Activated naive CD8-positive, alpha-beta T cell treated with anti-CD3 and anti-CD28 coated beads, Interleukin-2, amount 50 U/mL, for 16 hours (primary cell): ENCODE measurements at regions not wholly inside any gene's neighbourhood (a gene's known extent, or its start where the extent isn't known, plus 50 kb on each side); places are given as distances from the start of the nearest gene placed in this dataset.

Experiments used
- DNase-seq: peaks from one replicate; pipeline ENCODE4 v3.0.0-alpha.2; 2020; ENCODE audit warnings: low read depth, low spot score

DNA sequence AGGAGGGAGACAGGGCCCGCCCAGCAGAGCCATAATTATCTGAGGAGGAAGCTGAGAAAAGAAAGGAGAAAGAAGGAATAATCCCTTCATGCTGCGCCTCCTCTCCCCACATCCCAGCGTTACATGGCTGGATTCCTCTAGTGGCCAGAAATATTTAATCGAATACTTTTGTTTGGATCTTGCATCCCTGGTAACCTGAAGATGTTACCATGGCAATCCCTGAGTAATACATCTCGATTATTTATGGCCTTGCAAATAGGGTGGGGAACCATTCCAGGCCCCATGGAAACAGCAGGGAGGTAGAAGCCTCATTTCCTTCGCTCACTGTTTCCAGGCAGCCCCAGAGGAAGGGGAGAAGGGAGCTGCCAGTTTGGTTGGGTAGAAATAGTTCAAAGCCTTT, 357.7 kb downstream of the BUD13 start:
- DNase-seq, result no peak

DNA sequence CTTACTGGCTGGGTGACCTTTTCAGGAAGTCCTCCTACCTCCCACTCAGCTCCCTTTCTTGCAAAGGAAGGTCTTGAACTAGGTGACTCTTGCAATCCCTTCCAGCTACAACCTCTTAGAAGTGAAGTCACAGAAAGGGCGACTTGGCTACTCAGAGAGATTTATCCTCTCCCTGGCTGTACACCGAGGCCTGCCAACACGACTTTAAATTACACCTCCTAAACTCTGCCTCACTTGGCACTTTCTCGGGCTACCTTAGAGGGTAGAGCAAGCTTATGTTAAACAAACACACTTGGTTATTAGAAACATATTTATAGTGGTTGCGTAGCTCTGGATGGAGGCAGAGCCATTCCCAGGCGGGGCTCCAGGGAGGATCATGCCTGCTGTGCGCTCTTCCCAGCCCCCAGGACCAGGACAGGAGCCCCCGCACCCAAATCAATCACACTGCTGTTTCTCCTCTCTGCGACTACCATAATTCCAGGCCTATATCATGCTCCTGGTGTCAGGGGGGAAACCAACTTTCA, 358.4 kb downstream of the BUD13 start:
- DNase-seq, result no peak

DNA sequence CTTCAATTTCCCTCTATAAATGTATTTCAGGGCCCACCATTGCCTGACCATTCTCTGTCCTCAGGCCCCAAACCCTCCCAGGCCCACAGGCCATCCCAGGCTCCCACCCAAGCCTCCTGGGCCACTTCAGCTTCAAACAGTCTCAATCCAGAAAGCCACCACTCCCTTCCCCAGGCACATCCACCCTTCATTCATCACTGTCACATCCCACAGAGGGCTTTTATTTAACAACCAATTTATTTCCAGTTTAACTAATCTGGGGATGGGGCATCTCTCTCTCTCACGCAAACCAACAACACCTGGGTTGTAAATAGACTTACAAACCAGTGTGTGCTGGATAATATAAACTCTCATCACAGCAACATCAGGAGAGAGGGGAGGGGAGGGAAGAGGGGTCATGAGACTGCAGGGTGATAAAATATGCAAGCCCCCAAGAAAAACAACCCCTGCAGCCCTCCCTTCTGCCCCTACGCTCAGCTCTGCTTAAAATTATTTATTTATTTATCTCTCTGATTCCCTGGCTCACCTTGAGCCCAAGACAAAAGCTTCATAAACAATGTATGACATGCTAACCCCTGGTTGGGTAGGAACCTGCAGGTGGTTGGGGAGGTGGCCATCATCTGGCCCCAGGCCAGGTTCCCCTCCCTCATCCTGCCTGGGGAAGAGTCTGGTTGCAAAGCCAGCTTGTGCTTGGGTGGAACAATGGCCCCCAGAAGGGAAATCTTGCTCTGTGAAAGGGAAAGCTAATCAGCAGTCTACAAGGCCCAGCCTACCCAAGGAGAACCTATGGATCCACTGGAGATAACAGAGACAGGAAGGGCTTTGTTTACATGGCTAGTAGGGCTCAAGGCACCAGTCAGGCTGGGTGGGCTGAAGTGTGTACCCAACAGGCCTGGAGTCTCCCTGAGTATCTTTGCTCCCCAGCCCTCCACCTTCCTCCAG, 359.2 kb downstream of the BUD13 start:
- DNase-seq, result no peak

- DNase-seq, result no peak
These were observed 360.5 kb downstream of the BUD13 start for GRCh38 chr11:116412118-116412889.

DNA sequence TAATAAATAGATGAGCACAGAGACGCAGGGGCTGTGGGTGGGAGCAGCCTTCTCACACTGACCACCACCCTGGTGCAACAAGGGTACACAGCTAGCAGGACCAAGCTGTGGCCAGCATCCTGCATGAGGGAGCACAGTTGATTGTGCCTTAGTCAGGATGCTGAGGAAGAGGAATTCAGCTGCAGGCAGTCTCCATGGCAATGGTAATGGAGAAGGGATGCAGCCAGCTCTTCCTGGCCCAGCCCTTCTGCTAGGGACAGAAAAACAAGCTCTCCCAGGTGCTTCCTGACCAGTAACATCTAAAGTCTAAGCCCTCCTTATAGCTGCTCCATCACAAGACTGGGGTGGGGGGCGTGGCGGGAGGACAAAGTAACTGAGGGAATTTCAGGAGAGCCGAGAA, 363.5 kb downstream of the BUD13 start:
- DNase-seq, result no peak

GRCh38 chr11:116406042-116406441, 366.7 kb downstream of the BUD13 start:
- no peak for DNase-seq

- no peak for DNase-seq
These were observed 368.4 kb downstream of the BUD13 start for GRCh38 chr11:116404462-116404798.

- no peak for DNase-seq
These were observed 368.9 kb downstream of the BUD13 start for GRCh38 chr11:116403794-116404461.

DNA sequence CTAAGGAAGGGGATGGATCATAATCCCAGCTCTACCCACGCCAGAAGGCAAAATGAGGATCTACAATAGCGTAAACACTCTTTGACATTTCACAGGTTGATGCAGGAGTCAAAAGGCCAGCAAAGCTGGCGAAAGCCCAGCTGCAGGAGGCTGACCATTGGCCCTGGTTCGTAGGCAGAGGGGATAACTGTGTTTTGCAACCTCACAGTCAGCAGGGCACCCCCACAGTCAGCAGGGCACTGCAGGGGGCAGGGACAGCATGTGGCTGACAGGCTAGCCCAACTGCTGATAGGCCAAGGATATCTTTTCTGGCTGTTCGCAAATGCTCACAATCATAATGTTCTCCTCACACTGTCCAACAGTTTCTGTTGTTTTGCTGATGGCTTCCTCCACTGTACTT, 372.7 kb downstream of the BUD13 start:
- no peak for DNase-seq

GRCh38 chr11:116397602-116398084, 375.1 kb downstream of the BUD13 start:
- no peak for DNase-seq

DNA sequence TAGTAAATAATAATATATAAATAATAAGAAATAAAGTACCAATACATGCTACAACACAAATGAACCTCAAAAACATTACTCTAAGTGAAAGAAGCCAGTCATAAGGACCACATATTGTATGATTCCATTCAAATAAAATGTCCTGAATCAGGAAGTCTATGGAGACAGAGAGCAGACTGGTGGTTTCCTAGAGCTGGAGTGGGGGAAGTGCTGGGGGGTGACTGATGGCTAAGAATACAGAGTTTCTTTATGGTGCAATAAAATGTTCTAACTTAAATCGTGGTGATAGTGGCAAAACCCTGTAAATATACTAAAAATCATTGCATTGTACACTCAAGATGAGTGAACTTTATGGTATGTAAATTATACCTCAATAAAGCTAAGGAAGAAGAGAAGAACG, 376.5 kb downstream of the BUD13 start:
- DNase-seq, result no peak

- no peak for DNase-seq
These were observed 378.8 kb downstream of the BUD13 start for GRCh38 chr11:116394022-116394421.

GRCh38 chr11:116390963-116391362, 381.8 kb downstream of the BUD13 start:
- no peak for DNase-seq

DNA sequence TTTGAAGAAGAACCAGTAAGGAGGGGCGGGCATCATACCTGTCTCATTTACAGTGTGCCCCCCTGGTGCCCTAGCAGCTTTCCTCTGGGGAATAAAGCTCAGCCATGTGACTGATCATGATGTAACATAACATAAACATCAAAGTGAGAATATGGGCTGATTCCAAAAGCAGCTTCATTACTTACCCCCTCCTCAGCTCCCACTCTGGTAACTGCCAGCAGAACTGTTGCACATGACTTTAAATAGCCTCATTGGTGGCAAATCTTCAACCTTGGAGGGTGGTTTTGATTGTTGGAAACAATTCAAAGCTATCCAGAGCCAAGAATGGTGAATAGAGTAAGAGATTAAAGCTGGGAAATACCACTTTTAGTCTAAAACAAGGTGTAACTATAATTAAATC, 384.6 kb downstream of the BUD13 start:
- no peak for DNase-seq

GRCh38 chr11:116387641-116388040, 385.1 kb downstream of the BUD13 start:
- no peak for DNase-seq

- no peak for DNase-seq
These were observed 386.6 kb downstream of the BUD13 start for GRCh38 chr11:116386118-116386699.

DNA sequence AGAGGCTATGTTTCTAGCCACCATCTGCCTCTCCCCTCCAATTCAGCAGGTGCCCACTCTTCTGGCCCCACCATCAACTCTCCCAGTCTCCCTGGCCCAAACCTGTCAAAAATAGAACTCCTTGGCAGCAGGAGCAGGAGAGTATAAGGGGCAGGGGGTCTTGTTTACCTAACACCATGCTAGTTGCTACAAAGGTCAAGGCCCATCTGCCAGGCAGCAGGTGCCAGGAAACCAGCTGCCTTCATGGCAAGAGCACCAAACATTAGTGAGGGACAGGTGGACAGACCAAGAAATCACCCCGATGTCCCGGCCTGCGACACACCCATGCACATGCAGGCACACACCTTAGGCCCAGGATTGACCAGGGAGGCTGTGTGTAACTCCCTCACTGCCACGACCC, 387.9 kb downstream of the BUD13 start:
- no peak for DNase-seq

DNA sequence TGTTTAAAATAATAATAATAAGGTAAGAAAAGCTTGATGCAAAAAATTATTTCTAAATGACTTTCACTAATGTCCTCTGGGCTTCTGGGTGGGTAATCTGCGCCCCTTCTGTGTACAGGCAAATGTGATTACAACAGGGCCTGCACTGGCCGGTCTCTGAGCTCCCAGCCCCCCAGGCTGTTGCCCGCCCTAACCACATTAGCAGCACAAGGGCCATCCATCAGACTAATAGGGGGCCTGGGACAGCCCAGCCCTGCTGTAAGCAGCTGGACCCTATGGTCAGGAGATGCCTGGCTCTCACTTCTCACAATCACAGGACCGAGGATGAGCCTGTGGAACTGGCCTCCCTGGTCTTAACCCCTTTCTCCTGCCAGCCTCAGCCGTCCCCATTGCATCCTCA, 388.4 kb downstream of the BUD13 start:
- no peak for DNase-seq

DNA sequence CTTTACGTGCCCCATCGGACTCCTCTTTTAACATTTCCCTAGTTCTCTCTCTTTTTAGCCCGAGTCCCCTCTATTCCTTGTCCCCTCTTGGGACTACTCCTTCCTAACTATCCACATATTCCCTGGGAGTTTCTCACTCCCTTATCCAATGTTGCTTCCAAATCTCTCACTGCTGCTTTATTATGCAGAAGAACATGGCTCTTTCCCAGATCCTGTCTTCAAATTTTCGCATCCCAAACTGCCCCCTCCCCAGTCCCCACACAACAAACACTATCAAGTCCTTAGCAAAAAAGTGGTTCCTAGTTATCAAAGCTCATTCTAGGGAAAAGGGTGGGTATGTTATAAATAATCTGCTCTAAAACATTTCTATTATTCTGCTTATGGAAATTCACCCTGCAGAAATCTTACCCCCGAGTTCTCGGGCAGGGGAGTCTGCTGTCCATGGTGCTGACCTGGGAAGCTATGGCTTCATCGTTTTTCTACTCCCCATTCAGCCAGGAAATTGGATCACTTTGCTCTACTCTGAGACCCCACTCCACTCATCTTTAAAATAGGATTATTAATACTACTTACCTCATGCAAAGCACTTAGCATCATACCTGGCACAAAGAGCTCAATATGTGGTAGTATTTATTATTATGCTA, 393.5 kb downstream of the BUD13 start:
- no peak for DNase-seq

DNA sequence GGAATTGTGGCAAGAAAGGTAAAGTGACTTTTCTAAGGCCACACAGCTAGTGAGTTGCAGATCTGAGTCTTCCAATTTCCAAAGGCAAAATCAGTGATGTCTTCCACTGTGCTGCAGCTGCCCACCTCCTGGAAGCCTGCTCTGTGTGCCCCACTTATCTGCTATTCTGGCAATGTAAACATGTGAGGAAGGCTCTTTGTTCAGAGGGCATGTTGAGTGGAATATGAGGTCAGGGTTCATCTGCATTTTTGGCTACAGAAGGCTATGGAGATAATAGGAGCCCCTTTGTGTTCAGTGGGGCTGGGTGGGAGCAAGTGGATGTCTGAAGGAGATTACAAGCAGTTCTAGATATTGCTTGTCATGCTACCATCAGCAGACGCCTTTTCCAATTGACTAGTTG, 396.2 kb downstream of the BUD13 start:
- DNase-seq, result no peak

DNA sequence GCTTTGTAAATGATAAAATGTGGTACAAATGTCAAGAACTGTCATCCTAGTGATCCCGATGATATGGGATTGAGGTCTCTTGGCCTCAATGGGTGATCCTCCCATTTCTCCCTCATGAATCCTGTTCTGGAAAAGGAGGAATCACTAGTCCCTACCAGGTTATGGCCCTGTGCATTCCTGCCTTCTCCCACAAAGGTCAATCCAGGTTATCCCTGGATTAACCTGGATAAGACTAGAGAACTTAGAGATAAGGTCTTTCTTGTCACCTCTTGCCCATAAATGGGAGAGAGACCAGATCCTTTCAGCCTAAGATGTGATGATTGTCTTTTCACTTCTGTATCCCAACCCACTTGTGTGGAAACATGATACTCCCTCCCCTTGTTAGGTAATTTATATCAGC, 396.7 kb downstream of the BUD13 start:
- DNase-seq, result no peak
